GM13976 (cell line): ENCODE measurements at regions not wholly inside any gene's neighbourhood (a gene's known extent, or its start where the extent isn't known, plus 50 kb on each side); places are given as distances from the start of the nearest gene placed in this dataset.

Source experiments
- DNase-seq: peaks from one replicate; pipeline ENCODE4 v3.0.0; 2012; ENCODE audit warnings: low spot score
- CTCF ChIP-seq: IDR thresholded peaks from 2 replicates; pipeline ENCODE4 v1.5.1; 2012; ENCODE audit warnings: borderline replicate concordance, mild to moderate bottlenecking; ENCODE audit not compliant: insufficient read depth; ENCODE audit errors: extremely low read depth, missing control alignments, control extremely low read depth
- in situ Hi-C: fragments of 300-500 bp; cut with MboI; formaldehyde crosslinking; loops from one replicate; pipeline ENCODE4 v1.12.0; 2022; ENCODE audit warnings: low sequenced_read_pairs, mixed read lengths, inconsistent platforms; ENCODE audit not compliant: unreplicated experiment

- in situ Hi-C loops: no loop called here
- TF ChIP-seq CTCF: no peak
- no peak for DNase-seq
Measured at GRCh38 chr2:237198164-237198855, 112.6 kb downstream of the COPS8 start.

- DNase-seq: no peak
- in situ Hi-C loops: no loop called here
- TF ChIP-seq CTCF: no peak
Measured at GRCh38 chr2:237199082-237199481, 113.4 kb downstream of the COPS8 start.

- DNase-seq: no peak
- TF ChIP-seq CTCF: no peak
- in situ Hi-C loops: no loop called here
Measured at GRCh38 chr2:237199577-237199976, 113.9 kb downstream of the COPS8 start.

- no peak for DNase-seq
- TF ChIP-seq CTCF: no peak
- in situ Hi-C loops: no loop called here
Measured at GRCh38 chr2:237200462-237200861, 114.8 kb downstream of the COPS8 start.

- DNase-seq: peak; percentile 62
- no peak for TF ChIP-seq CTCF
- in situ Hi-C loops: no loop called here
Measured at GRCh38 chr2:237201461-237202287, 116.0 kb downstream of the COPS8 start.

- in situ Hi-C loops: no loop called here
- TF ChIP-seq CTCF: no peak
- DNase-seq: no peak
Measured at GRCh38 chr2:237202288-237203030, 116.8 kb downstream of the COPS8 start.
